SK-N-MC (cell line): ENCODE measurements at regions not wholly inside any gene's neighbourhood (a gene's known extent, or its start where the extent isn't known, plus 50 kb on each side); places are given as distances from the start of the nearest gene placed in this dataset.

Experiments
- EZH2 ChIP-seq: fragments of 200-600 bp; sonication (generic); IDR thresholded peaks from one replicate; pipeline ENCODE4 v1.6.1; 2017; ENCODE audit warnings: antibody characterized with exemption
- FOXP2 ChIP-seq: optimal IDR thresholded peaks from 2 replicates; pipeline ENCODE3; 2011; ENCODE audit warnings: mild to moderate bottlenecking, moderate library complexity; ENCODE audit not compliant: insufficient read depth; ENCODE audit errors: extremely low read length, control extremely low read depth
- POLR2AphosphoS5 ChIP-seq: IDR thresholded peaks from 2 replicates; pipeline ENCODE4 v1.6.1; 2012; ENCODE audit warnings: mild to moderate bottlenecking, low read depth, low read length, borderline replicate concordance

GRCh38 chr5:52150501-52150900, 637.2 kb upstream of the ITGA1 start:
- no peak for TF ChIP-seq EZH2
- TF ChIP-seq POLR2AphosphoS5 = no peak
- TF ChIP-seq FOXP2 = no peak
